Breast epithelium (tissue), 4 donors: ENCODE measurements at regions not wholly inside any gene's neighbourhood (a gene's known extent, or its start where the extent isn't known, plus 50 kb on each side); places are given as distances from the start of the nearest gene placed in this dataset.
"Not testable (repeated sequence)": the region's sequence is repeated elsewhere in the genome, so short reads cannot be mapped to it uniquely, and the experiment has no call there.

Experiments
- DNase-seq, 2 donors: peaks; one replicate each; pipeline ENCODE4 v3.0.0-alpha.2; 2019; ENCODE audit warnings: low spot score in 2 of 2
- H3K27ac ChIP-seq, 2 donors: fragments of 200-600 bp; sonication (generic) in 1 of 2; one replicate each; pipeline ENCODE4 v1.5.1; 2016 to 2019; ENCODE audit warnings: mild to moderate bottlenecking in 1 of 2
- H3K27me3 ChIP-seq, 2 donors: fragments of 200-600 bp; sonication (generic) in 1 of 2; one replicate each; pipeline versions ENCODE4 v1.5.1 to v1.6.0; 2017 to 2019; ENCODE audit warnings: control low read depth in 1 of 2, mild to moderate bottlenecking in 1 of 2
- H3K36me3 ChIP-seq: fragments of 200-600 bp; one replicate; pipeline ENCODE4 v1.5.1; 2019
- H3K4me1 ChIP-seq, 2 donors: fragments of 200-600 bp; sonication (generic); one replicate each; pipeline ENCODE4 v1.5.1; 2016 to 2019; ENCODE audit warnings: control low read depth in 1 of 2
- H3K4me3 ChIP-seq, 3 donors: fragments of 200-600 bp; sonication (generic); 1 replicate in 2 of 3; 2 replicates in 1 of 3; pipeline ENCODE4 v1.5.1; 2016 to 2019; ENCODE audit warnings: mild to moderate bottlenecking in 3 of 3, moderate library complexity in 2 of 3
- H3K9me3 ChIP-seq, 2 donors: fragments of 200-600 bp; sonication (generic) in 1 of 2; one replicate each; pipeline ENCODE4 v1.5.1; 2016 to 2019; ENCODE audit warnings: control low read depth in 1 of 2
- CTCF ChIP-seq, 3 donors: fragments of 450-650 bp; IDR thresholded peaks; one replicate each; pipeline ENCODE4 v1.5.1; 2016 to 2017; ENCODE audit warnings: antibody characterized with exemption in 3 of 3, mild to moderate bottlenecking in 3 of 3, moderate library complexity in 3 of 3
- POLR2A ChIP-seq: fragments of 450-650 bp; IDR thresholded peaks from one replicate; pipeline ENCODE4 v1.6.1; 2016; ENCODE audit warnings: antibody characterized with exemption, mild to moderate bottlenecking, moderate library complexity
- POLR2AphosphoS5 ChIP-seq, 3 donors: sonication (generic); formaldehyde crosslinking; IDR thresholded peaks; one replicate each; pipeline ENCODE4 v1.6.1; 2017; ENCODE audit warnings: antibody characterized with exemption in 3 of 3
- intact Hi-C: fragments of 100-400 bp; cut with DNase I; formaldehyde crosslinking; loops from one replicate; pipeline ENCODE4 v1.15.1; 2023; ENCODE audit warnings: low total_unique reads

GRCh38 chr4:143819029-143819428 is 86.3 kb downstream of the GYPE start:
- TF ChIP-seq CTCF (IDR thresholded peaks at IDR 0.05) = no peak
- TF ChIP-seq POLR2A = no peak
- TF ChIP-seq POLR2AphosphoS5 (IDR thresholded peaks at IDR 0.05) = no peak
- Histone ChIP-seq H3K9me3 (no peaks in the 10 kb centered on the region), H3K4me1 (no peaks in the 10 kb centered on the region), H3K27me3 (no peaks in the 10 kb centered on the region), H3K4me3 (no peak overlapping the region), H3K27ac (no peak overlapping the region), H3K36me3 (no peaks in the 10 kb centered on the region)
- no peak for DNase-seq
- intact Hi-C loops = no loop called here

- intact Hi-C loops, H3K4me1 ChIP-seq, H3K27me3 ChIP-seq, H3K36me3 ChIP-seq, H3K9me3 ChIP-seq, H3K27ac ChIP-seq, DNase-seq, H3K4me3 ChIP-seq: not testable (repeated sequence)
Observed at GRCh38 chr4:143817866-143818265, 87.5 kb downstream of the GYPE start.

GRCh38 chr4:143815375-143815774 is 90.0 kb downstream of the GYPE start:
- H3K9me3 ChIP-seq, H3K4me1 ChIP-seq, DNase-seq, H3K4me3 ChIP-seq, H3K27me3 ChIP-seq, intact Hi-C loops, H3K36me3 ChIP-seq, H3K27ac ChIP-seq: not testable (repeated sequence)

GRCh38 chr4:143813431-143814154 is 91.8 kb downstream of the GYPE start:
- DNase-seq = not testable (repeated sequence)

GRCh38 chr4:143791693-143792092 is 91.2 kb upstream of the FREM3 start:
- DNase-seq, intact Hi-C loops, H3K27ac ChIP-seq, H3K27me3 ChIP-seq, H3K9me3 ChIP-seq, H3K4me3 ChIP-seq, H3K4me1 ChIP-seq, H3K36me3 ChIP-seq: not testable (repeated sequence)

More at GRCh38 chr4:143813431-143814154, 91.8 kb downstream of the GYPE start:
- H3K4me1 ChIP-seq, H3K4me3 ChIP-seq, H3K27me3 ChIP-seq, intact Hi-C loops, H3K36me3 ChIP-seq, H3K9me3 ChIP-seq, H3K27ac ChIP-seq: not testable (repeated sequence)

GRCh38 chr4:143790425-143790824 is 90.0 kb upstream of the FREM3 start:
- H3K4me1 ChIP-seq, H3K36me3 ChIP-seq, H3K27me3 ChIP-seq, H3K4me3 ChIP-seq, intact Hi-C loops, DNase-seq, H3K27ac ChIP-seq, H3K9me3 ChIP-seq: not testable (repeated sequence)

GRCh38 chr4:143789618-143790017 is 89.1 kb upstream of the FREM3 start:
- H3K4me1 ChIP-seq, H3K9me3 ChIP-seq, H3K4me3 ChIP-seq, intact Hi-C loops, H3K27me3 ChIP-seq, DNase-seq, H3K36me3 ChIP-seq, H3K27ac ChIP-seq: not testable (repeated sequence)

- intact Hi-C loops = no loop called here
- H3K9me3 ChIP-seq = peaks cover 3 to 13% of the 10 kb centered on the region in 2 donors
- no peaks in the 10 kb centered on the region for H3K27me3 ChIP-seq
- no peak overlapping the region for H3K4me3 ChIP-seq
- no peak for DNase-seq
- no peaks in the 10 kb centered on the region for H3K36me3 ChIP-seq
- no peak overlapping the region for H3K27ac ChIP-seq
- TF ChIP-seq POLR2AphosphoS5 (IDR thresholded peaks at IDR 0.05) = no peak
- no peak for TF ChIP-seq CTCF (IDR thresholded peaks at IDR 0.05)
- no peak for TF ChIP-seq POLR2A
- H3K4me1 ChIP-seq = no peaks in the 10 kb centered on the region
Observed at GRCh38 chr4:143784567-143784966, 84.1 kb upstream of the FREM3 start.
